RWPE2 (cell line): ENCODE measurements at regions not wholly inside any gene's neighbourhood (a gene's known extent, or its start where the extent isn't known, plus 50 kb on each side); places are given as distances from the start of the nearest gene placed in this dataset.

ENCODE experiments used
- ATAC-seq: fragments of 200-7000 bp; cut with Tn5 transposase; 3 replicates; pipeline ENCODE4 v1.9.1; 2021; ENCODE audit warnings: low read depth
- DNase-seq: peaks from one replicate; pipeline ENCODE4 v3.0.0-alpha.2; 2020; ENCODE audit warnings: low spot score
- H3K27ac ChIP-seq: fragments of 450-650 bp; 2 replicates; pipeline ENCODE4 v1.5.1; 2017; ENCODE audit warnings: mild to moderate bottlenecking; ENCODE audit not compliant: poor library complexity, severe bottlenecking
- H3K27me3 ChIP-seq: fragments of 250-450 bp; sonication (Bioruptor Pico); 2 replicates; pipeline ENCODE4 v1.5.1; 2021; ENCODE audit warnings: mild to moderate bottlenecking, moderate library complexity; ENCODE audit not compliant: insufficient read depth, poor library complexity, severe bottlenecking
- H3K36me3 ChIP-seq: fragments of 250-450 bp; sonication (Bioruptor Pico); 2 replicates; pipeline ENCODE4 v1.5.1; 2020; ENCODE audit warnings: low read depth, mild to moderate bottlenecking, moderate library complexity
- H3K4me1 ChIP-seq: fragments of 250-450 bp; sonication (Bioruptor Pico); 2 replicates; pipeline ENCODE4 v1.5.1; 2021; ENCODE audit warnings: mild to moderate bottlenecking, moderate library complexity; ENCODE audit not compliant: insufficient read depth, poor library complexity, severe bottlenecking
- H3K4me3 ChIP-seq: fragments of 250-450 bp; sonication (Bioruptor Pico); 2 replicates; pipeline ENCODE4 v1.5.1; 2021; ENCODE audit warnings: mild to moderate bottlenecking, moderate library complexity; ENCODE audit not compliant: severe bottlenecking
- H3K9me3 ChIP-seq: fragments of 250-450 bp; sonication (Bioruptor Pico); 2 replicates; pipeline ENCODE4 v1.5.1; 2021; ENCODE audit warnings: mild to moderate bottlenecking, moderate library complexity; ENCODE audit not compliant: severe bottlenecking
- CTCF ChIP-seq: fragments of 450-650 bp; IDR thresholded peaks from one replicate; pipeline ENCODE4 v1.5.1; 2017; ENCODE audit warnings: mild to moderate bottlenecking, moderate library complexity; ENCODE audit not compliant: poor library complexity, severe bottlenecking

DNA sequence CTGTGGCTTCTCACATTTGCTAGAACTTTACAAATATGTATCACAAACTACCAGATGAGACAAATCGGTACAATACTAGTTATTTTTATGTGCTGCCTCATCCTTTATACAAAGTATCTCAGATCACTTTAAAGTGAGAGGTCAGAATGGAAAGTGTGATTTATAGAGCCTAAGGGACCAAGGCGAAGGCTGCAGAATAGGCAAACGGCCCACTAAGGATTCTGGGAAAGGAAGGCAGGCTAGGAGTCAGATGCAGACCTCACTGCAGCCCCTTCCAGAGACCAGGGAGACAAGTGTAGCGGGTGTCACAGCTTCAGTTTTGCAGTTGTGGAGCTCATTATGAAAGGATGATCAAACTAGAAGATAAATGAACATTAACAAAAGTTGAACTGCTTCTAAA is 190.6 kb downstream of the HIBADH start:
- Histone ChIP-seq H3K36me3 (no peaks in the 10 kb centered on the region), H3K27ac (no peak overlapping the region), H3K4me3 (no peak overlapping the region), H3K9me3 (no peaks in the 10 kb centered on the region), H3K27me3 (no peaks in the 10 kb centered on the region), H3K4me1 (no peaks in the 10 kb centered on the region)
- DNase-seq = no peak
- ATAC-seq = no peak
- no peak for TF ChIP-seq CTCF
